Adrenal gland (tissue), 9 donors: ENCODE measurements at regions not wholly inside any gene's neighbourhood (a gene's known extent, or its start where the extent isn't known, plus 50 kb on each side); places are given as distances from the start of the nearest gene placed in this dataset.

Source experiments
- DNase-seq, 7 donors: peaks; one replicate each; pipeline ENCODE4 v3.0.0-alpha.2; 2019 to 2020
- H3K27ac ChIP-seq, 5 donors: fragments of 200-600 bp; sonication (generic) in 4 of 5; 1 replicate in 3 of 5; 2 replicates in 2 of 5; pipeline versions ENCODE4 v1.5.1 to v1.8.0; 2016 to 2020; ENCODE audit warnings: mild to moderate bottlenecking in 1 of 5
- H3K27me3 ChIP-seq: fragments of 200-600 bp; 2 replicates; pipeline ENCODE4 v1.8.0; 2021
- H3K36me3 ChIP-seq, 2 donors: fragments of 200-600 bp; replicated peaks in 1 of 2; 1 replicate in 1 of 2; 2 replicates in 1 of 2; pipeline versions ENCODE4 v1.5.1 to v1.8.0; 2018 to 2022
- H3K4me1 ChIP-seq, 2 donors: fragments of 200-600 bp; replicated peaks in 1 of 2; 1 replicate in 1 of 2; 2 replicates in 1 of 2; pipeline versions ENCODE4 v1.5.1 to v1.8.0; 2018 to 2021
- H3K4me3 ChIP-seq, 4 donors: fragments of 200-600 bp; sonication (generic) in 3 of 4; one replicate each; pipeline ENCODE4 v1.5.1; 2016 to 2018
- H3K9me3 ChIP-seq, 3 donors: fragments of 200-600 bp; sonication (generic) in 1 of 3; replicated peaks in 1 of 3; 1 replicate in 2 of 3; 2 replicates in 1 of 3; pipeline versions ENCODE4 v1.5.1 to v1.8.0; 2016 to 2021
- CTCF ChIP-seq, 6 experiments: fragments of 450-650 bp in 4 of 6; fragments of 200-600 bp in 2 of 6; sonication (generic) in 1 of 6; IDR thresholded peaks; 1 replicate in 5 of 6; 2 replicates in 1 of 6; pipeline versions ENCODE4 v1.5.1 to v1.8.0; 2016 to 2021; ENCODE audit warnings: antibody characterized with exemption in 6 of 6, mild to moderate bottlenecking in 2 of 6, moderate library complexity in 1 of 6
- POLR2A ChIP-seq, 2 donors: fragments of 450-650 bp; IDR thresholded peaks; one replicate each; pipeline ENCODE4 v1.6.1; 2017; ENCODE audit warnings: antibody characterized with exemption in 2 of 2, mild to moderate bottlenecking in 2 of 2, moderate library complexity in 1 of 2
- WGBS, 4 donors: extraction: QIAGEN DNeasy Blood & Tissue Kit in 2 of 4; methylation state at CpG; one replicate each; pipeline versions ENCODE4 v1.1.5 to v1.1.7; 2013 to 2017; 5-methylcytosine and 5-hydroxymethylcytosine counted together
- intact Hi-C, 2 donors: fragments of 100-400 bp; cut with DNase I; formaldehyde crosslinking; loops; one replicate each; pipeline versions ENCODE4 v1.14.1 to v1.15.0; 2022 to 2023
- donor health status: healthy with polysubstance abuse.
- donor health status: Bipolar disorder and iron deficiency.
- donor health status: DM: yes; HTN: yes; CAD: no.
- donor health status: DM: no; HTN: no; CAD: no.
- donor health status: DM: no; HTN: no; CAD: no.

- 47 to 89% (median 52%) methylated on average over 3 of the region's 3 CpGs for WGBS, 4 donors
- Histone ChIP-seq H3K36me3 (no peaks in the 10 kb centered on the region), H3K9me3 (no peaks in the 10 kb centered on the region), H3K4me3 (no peak overlapping the region), H3K27me3 (no peaks in the 10 kb centered on the region), H3K27ac (no peak overlapping the region), H3K4me1 (no peaks in the 10 kb centered on the region)
- intact Hi-C loops = no loop called here
- TF ChIP-seq POLR2A (IDR thresholded peaks at IDR 0.05) = no peak
- TF ChIP-seq CTCF (IDR thresholded peaks at IDR 0.05) = no peak
- no peak for DNase-seq
Observed at GRCh38 chr7:16083931-16084330, 337.4 kb downstream of the CRPPA start.

GRCh38 chr7:16080131-16080530, 341.2 kb downstream of the CRPPA start:
- DNase-seq = no peak
- Histone ChIP-seq H3K4me1 (no peaks in the 10 kb centered on the region), H3K36me3 (no peaks in the 10 kb centered on the region), H3K27ac (no peak overlapping the region), H3K27me3 (no peaks in the 10 kb centered on the region), H3K4me3 (no peak overlapping the region), H3K9me3 (no peaks in the 10 kb centered on the region)
- TF ChIP-seq POLR2A (IDR thresholded peaks at IDR 0.05) = no peak
- no peak for TF ChIP-seq CTCF (IDR thresholded peaks at IDR 0.05)
- intact Hi-C loops = no loop called here
- 87 to 97% (median 90%) methylated on average over 2 of the region's 2 CpGs for WGBS, 4 donors

- Histone ChIP-seq H3K27ac (no peak overlapping the region), H3K27me3 (no peaks in the 10 kb centered on the region), H3K4me3 (no peak overlapping the region), H3K9me3 (no peaks in the 10 kb centered on the region), H3K36me3 (no peaks in the 10 kb centered on the region), H3K4me1 (no peaks in the 10 kb centered on the region)
- intact Hi-C loops = loop anchor here (2.0 to 10.0 kb wide), 2 partner anchors 365 to 483 kb away; no protein-coding TSS in a partner anchor
- TF ChIP-seq POLR2A (IDR thresholded peaks at IDR 0.05) = no peak
- TF ChIP-seq CTCF (IDR thresholded peaks at IDR 0.05) = no peak
- WGBS, 4 donors = 81 to 90% (median 88%) methylated on average over 3 of the region's 3 CpGs
- DNase-seq = no peak
Observed at GRCh38 chr7:16079723-16080122, 341.6 kb downstream of the CRPPA start.

- intact Hi-C loops = loop anchor here (2.0 to 10.0 kb wide), 2 partner anchors 364 to 484 kb away; no protein-coding TSS in a partner anchor
- Histone ChIP-seq H3K36me3 (no peaks in the 10 kb centered on the region), H3K4me1 (no peaks in the 10 kb centered on the region), H3K27me3 (no peaks in the 10 kb centered on the region), H3K9me3 (no peaks in the 10 kb centered on the region), H3K27ac (no peak overlapping the region), H3K4me3 (no peak overlapping the region)
- 20 to 33% (median 22%) methylated on average over 3 of the region's 3 CpGs for WGBS, 4 donors
- TF ChIP-seq CTCF (IDR thresholded peaks at IDR 0.05) (peak; percentile 34 to 69 (median 60)), POLR2A (IDR thresholded peaks at IDR 0.05) (no peak)
- DNase-seq = peak in 5 of 7 donors; percentile 20 to 41 (median 35)
Observed at GRCh38 chr7:16078076-16078952, 343.0 kb downstream of the CRPPA start.
